Activated CD4-positive, alpha-beta T cell treated with anti-CD3 and anti-CD28 coated beads, Interleukin-2, amount 50 U/mL, for 1 hour (primary cell): ENCODE measurements at regions not wholly inside any gene's neighbourhood (a gene's known extent, or its start where the extent isn't known, plus 50 kb on each side); places are given as distances from the start of the nearest gene placed in this dataset.
A peak's percentile ranks its signal among the peaks of the same experiment; 100 is the strongest.
"Not testable (repeated sequence)": the region's sequence is repeated elsewhere in the genome, so short reads cannot be mapped to it uniquely, and the experiment has no call there.

Source experiments
- DNase-seq: peaks from one replicate; pipeline ENCODE4 v3.0.0-alpha.2; 2020

GRCh38 chr6:40881501-40881900, 157.5 kb downstream of the UNC5CL start:
- DNase-seq = no peak

DNA sequence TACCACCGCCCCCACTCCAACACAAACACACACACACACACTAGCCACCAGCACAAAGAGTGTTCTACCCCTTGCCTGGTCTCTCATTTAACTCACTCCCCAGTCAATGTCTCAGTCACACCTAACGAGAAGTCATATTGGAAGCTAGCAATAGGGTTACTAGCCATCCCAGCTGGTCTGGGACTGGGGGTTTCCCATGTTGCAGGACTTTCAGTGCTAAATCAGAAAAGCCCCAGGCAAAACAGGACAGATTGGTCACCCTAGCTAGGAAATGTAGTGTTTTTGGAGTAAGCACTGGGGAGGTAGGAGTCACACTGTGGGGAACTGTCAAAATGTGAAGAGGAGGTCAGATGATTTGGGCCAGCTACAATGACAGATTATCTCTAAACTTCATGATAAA, 158.1 kb downstream of the UNC5CL start:
- no peak for DNase-seq

GRCh38 chr6:40879169-40879568, 159.9 kb downstream of the UNC5CL start:
- DNase-seq = no peak

- no peak for DNase-seq
Measured at GRCh38 chr6:40877362-40877761, 161.7 kb downstream of the UNC5CL start.

DNA sequence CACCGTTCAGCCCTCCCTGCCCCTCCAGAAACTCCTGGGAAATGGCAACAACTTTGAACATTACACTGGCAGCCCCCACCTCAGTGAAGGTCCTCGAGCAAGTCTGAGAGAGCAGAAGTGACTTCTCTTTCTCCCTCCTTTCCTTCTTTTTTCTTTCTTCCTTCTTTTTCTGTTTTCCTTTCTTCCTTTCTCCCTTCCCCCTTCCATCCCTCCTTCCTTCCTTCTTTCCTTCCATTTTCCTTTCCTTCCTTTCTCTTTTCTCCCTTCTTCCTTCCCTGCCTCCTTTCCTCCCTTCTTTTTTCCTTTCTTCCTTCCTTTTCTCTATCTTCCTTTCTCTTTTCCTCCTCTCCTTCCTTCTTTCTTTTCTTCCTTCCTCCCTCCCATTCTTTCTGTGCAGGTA, 162.7 kb downstream of the UNC5CL start:
- DNase-seq = no peak

DNA sequence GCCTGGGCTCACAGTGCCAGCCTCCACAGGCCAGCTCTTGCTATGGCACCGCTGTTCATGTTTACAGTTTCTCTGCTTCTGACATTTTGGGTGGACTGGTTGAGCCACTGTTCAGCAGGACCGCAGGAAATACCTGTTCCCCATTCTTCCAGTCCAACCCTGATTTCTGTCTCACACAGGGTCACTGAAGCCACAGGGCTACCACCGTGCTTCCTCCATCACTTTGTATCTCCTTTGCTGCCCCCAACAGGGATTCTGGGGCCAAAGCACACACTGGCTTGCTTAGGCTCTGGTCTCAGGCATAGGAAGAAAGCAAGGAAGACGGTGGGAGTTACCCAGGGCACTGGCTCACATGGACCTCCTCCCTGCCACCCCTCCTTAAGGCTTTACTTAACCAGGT, 164.5 kb downstream of the UNC5CL start:
- DNase-seq = no peak

DNA sequence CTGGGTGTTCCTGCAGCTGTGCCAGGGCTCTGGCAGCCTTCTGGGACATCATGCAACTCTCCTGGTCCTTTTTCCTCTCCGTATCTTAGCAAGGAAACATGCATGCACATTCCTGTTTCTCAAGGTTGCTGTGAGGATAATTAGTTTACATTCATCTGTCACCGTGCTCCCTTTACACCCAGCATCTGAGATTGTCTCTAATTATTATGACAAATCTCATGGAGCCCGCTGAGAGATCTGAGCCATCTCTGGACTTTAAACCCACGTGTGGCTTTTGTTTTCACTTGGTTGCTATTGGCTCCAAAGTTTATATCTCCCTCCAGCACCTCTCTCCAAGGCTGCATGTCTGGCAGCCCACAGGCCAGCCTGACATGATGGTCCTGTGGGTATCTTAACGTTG, 167.6 kb downstream of the UNC5CL start:
- DNase-seq = no peak

GRCh38 chr6:40868089-40868865, 170.7 kb downstream of the UNC5CL start:
- DNase-seq = not testable (repeated sequence)

DNA sequence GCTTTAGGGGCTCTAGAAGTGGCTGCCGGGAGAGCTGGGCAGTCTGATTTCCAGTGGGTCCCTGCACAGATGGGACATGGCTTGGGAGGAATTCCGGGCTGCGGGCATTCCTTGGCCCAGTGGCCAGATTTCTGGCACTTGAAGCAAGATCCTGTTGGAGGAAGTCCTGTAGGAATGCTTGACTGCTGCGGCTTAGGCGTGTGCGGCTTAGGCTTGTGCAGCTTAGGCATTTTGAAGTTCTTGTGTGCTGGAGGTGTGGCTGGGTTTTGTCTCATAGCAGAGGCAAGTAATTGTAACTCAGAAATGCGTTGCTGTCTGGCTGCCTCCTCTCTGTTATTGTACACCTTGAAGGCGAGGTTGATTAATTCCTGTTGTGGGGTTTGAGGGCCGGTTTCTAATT, 171.5 kb downstream of the UNC5CL start:
- DNase-seq = not testable (repeated sequence)

DNA sequence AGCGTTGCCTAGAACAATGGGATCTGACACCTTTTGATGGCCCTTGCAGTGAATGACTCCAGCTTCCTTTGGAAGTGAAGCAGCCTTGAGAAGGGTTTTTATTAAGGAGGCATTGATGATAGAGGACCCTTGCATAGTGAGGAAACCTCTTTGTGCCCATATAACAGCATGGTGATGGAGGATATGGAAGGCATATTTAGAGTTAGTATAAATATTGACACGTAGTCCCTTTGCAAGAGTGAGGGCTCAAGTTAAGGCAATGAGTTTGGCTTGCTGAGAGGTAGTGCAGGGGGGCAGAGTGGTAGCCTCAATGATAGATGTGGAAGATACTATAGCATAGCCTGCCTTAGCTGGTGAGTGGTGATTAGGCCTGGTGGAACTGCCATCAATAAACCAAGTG, 173.8 kb downstream of the UNC5CL start:
- DNase-seq = not testable (repeated sequence)

GRCh38 chr6:40860443-40860842, 178.6 kb downstream of the UNC5CL start:
- no peak for DNase-seq

DNA sequence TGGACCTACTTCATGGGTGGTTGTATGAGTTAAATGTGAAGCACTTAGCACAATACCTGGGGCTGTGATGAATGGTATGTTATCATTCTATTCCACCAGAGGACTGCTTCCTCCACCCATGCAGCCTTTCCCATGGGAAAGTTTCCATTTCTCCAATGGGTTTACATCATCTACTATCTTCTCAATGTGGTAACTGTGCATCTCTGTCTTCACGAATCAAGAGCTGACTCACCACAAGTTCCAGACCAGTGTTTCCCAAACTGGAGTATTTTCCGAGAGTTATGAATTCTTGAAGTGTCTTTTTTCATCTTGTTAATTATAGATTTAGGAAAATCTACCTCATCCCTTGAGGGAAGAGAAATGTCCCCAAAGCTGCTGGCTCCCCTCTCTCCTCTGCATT, 182.8 kb downstream of the UNC5CL start:
- DNase-seq = no peak

DNA sequence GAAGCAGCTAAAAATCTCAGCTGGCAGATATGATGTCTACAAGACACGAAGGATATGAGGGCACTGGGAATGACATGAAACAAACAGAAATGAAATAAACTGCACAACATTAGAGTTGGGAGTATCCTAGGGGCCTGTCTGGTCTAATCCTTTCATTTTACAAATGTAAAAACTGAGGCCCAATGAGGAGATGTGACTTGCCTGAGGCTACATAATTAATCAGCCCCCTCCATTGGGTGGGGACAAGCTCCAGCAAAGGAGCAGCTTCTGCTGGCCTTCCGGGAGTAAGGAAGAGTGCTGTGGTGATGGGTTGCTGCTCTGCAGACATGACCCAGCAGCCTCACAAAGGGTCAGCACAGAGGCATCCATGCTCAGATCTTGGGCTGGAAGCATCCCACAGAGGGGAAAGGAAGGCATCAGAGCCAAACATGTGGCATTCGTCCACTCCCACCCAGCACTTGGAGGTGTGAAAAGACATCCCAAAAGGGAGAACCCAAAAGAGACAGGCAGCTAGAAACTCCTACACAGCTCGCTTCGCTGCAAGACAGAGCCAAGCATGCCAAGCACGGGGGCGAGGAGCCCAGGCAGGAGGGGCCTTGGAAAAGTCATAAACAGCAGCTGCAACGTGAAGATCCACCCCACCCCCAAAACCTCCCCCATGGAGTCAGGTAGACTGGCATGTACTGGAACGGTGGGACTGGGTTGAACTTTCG, 183.7 kb downstream of the UNC5CL start:
- no peak for DNase-seq

GRCh38 chr6:40854592-40854991, 184.4 kb downstream of the UNC5CL start:
- DNase-seq = no peak

GRCh38 chr6:40852779-40853373, 186.1 kb downstream of the UNC5CL start:
- DNase-seq = no peak

DNA sequence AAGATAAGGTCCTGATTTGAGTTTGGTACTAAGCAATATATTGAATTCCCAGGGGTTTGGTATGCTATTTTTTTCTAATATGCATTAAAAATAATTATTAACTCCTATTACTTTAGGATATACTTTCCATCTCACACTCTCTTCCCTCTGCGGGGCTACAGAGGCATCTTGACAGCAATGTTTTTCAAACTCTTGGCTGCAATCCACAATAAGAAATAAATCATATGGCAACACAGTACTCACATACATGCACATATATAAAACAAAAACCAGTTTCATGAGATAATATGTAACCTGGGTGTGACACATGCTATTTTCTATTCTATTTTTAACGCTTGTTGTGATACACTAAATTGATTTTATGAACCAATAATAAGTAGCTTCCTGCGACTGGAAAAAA, 189.5 kb downstream of the UNC5CL start:
- DNase-seq = no peak

- DNase-seq = no peak
Measured at GRCh38 chr6:40848868-40849514, 190.0 kb downstream of the UNC5CL start.

DNA sequence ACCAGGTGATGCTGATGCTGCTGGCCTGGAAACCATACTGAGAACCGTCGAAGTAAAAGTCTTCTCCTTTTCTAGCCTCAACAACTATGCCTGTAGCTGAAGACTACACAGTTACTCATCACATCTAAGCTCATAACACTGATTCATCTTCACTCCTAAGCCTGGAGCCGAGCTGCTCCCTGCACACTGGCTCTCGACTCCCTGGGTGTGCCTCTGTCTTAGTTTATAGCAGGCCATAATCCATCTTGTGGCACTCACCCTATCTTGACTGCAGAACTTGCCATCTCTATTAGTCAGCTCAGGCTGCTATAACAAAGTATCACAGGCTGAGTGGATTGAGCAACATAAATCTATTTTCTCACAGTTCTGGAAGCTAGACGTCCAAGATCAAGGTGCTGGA, 191.0 kb downstream of the UNC5CL start:
- DNase-seq = no peak

DNA sequence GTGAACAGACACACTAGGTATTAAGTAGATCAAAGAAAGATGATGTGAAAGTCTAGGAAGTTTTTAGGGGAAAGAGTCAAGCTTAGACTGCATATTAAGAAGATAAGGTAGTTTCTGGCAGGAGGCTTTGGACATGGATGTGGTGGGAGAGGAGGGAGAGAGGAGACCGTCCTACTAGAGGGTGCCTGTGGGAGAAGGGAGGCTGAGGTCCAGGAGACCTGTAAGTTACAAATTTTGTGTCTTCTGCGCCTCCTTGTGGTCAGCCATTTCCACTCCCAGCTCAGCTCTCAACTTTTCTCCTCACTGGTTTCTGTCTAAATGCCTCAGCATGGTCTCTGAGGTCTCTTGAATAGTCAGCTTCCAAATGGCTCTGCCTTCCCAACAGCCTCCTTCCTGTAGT, 193.5 kb downstream of the UNC5CL start:
- peak; percentile 3 for DNase-seq

GRCh38 chr6:40844246-40844645, 194.8 kb downstream of the UNC5CL start:
- no peak for DNase-seq

DNA sequence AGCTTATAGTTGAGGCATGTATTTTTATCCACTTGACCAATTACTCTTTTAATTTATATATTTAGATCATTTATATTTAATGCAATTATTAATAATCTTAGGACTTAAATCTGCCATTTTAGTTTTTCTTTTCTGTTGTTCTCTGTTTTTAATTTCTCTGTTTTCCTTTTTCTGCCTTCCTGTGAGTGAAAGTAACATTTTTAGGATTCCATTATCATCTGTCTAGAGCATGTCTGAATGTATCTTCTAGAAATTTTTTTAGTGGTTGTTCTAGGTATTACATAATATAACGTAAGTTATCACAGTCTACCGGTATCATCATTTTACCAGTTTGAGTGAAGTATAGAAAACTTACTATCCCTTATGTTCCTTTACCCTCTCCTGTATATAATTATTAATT, 197.3 kb downstream of the UNC5CL start:
- no peak for DNase-seq

DNA sequence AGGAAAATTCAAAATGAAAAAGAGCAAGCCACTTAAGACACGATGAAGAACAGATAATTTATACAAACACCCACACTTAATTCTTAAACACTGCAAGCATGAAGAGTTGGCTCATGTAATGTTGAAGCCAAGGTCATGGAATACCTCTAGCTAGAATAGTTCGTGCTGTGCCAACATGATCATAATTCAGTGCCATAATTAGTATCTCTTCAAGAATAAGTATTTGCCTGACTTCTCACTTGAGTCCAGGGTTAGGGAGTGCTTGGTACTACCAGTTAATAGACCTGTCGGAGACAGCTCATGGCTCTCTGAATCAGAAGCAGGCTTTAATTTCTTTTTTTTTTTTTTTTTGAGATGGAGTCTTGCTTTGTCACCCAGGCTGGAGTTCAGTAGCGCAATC, 206.3 kb downstream of the UNC5CL start:
- DNase-seq = no peak

DNA sequence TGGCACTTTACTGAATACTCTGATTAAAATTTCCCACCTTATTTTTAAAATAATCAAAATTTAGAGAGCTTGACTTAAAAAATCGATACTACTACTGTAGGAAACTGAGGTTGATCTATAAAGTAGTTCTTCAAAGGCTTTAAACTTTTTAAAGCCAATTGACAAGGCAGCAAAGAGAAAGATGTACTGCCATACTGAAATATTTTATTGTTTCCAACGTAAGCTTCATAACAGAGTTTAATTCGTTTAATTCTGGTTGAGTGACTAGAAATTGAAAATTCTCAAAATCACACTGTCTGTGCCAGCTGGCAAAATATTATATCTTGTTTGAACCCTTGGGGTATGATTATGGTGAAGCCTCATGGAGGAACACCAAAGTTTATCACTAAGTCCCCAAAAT, 207.6 kb downstream of the UNC5CL start:
- DNase-seq = no peak

DNA sequence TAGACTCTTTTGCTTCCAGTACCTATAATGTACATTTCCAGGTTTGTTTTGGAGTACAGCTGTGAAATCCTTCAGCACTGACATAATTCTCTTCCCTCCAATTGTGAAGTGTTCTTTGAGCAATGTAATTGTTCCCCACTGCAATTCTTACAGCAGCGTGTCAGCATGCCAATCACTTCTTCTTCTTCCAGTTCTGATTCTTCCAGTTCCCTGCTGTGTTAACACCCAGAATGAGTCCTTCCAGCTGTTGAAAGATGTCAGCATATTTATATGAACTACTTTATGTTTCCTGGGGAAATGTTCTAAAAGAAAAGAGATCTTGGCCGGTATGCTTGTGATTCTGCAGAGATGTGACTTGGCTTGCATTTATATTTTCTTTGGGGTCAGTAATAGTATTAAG, 213.9 kb downstream of the UNC5CL start:
- no peak for DNase-seq
